ENCODE measurements at regions not wholly inside any gene's neighbourhood (a gene's known extent, or its start where the extent isn't known, plus 50 kb on each side); places are given as distances from the start of the nearest gene placed in this dataset.

DNA sequence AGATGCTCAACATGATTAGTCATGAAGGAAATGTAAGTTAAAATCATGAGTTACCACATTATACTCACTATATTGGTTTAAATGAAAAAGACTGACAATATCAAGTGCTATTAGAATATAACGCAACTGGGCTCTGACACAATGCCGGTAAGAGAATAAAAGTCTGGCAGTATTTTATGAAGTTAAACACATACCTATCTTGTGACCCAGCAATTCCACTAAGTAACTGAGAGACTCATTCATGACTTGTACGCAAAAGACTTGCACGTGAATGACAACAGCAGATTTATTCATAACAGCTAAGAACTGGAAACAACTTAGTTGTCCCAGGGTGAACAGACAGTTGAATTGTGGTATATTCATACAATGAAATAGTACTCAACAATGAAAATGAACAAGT is 342.1 kb downstream of the SLC4A3 start:
- Histone ChIP-seq H2BK15ac (ENCODE audit: low read depth, low read length) (no peak overlapping the region), H4K8ac (replicated peaks; ENCODE audit: insufficient read length, low read depth, low read length) (no peak overlapping the region), H4K5ac (ENCODE audit: insufficient read length, low read depth, low read length) (no peak overlapping the region), H2AK5ac (ENCODE audit: insufficient read length, low read length) (no peak overlapping the region), H3K56ac (ENCODE audit: insufficient read length, low read depth, low read length) (no peak overlapping the region), H2BK120ac (ENCODE audit: low read depth, low read length, poor library complexity, severe bottlenecking) (no peak overlapping the region), H3K79me1 (ENCODE audit: insufficient read depth, low read depth, low read length, poor library complexity, severe bottlenecking) (no peaks in the 10 kb centered on the region), H3K9ac (ENCODE audit: extremely low read depth, insufficient read length, low read length) (no peak overlapping the region), H3K4me2 (ENCODE audit: insufficient read depth, insufficient read length, low read length) (no peak overlapping the region), H3T11ph (ENCODE audit: low read length) (no peak overlapping the region), H3K14ac (ENCODE audit: insufficient read depth, low read length) (no peak overlapping the region), H4K20me1 (ENCODE audit: control insufficient read depth, insufficient read depth, insufficient read length) (no peaks in the 10 kb centered on the region), H3K27me3 (ENCODE audit: insufficient read depth, low read length) (peaks cover 5% of the 10 kb centered on the region; the same call in 1 of the 2 replicates), H4K91ac (ENCODE audit: insufficient read length, low read depth, low read length) (no peak overlapping the region), H3K23me2 (ENCODE audit: insufficient read length, low read depth, low read length, poor library complexity, severe bottlenecking) (no peaks in the 10 kb centered on the region), H2BK12ac (ENCODE audit: insufficient read length, low read depth, low read length) (no peak overlapping the region), H2BK20ac (ENCODE audit: low read depth, low read length, poor library complexity, severe bottlenecking) (no peak overlapping the region), H3K18ac (ENCODE audit: insufficient read length, low read depth, low read length) (no peak overlapping the region), H3K27ac (ENCODE audit: insufficient read length, low read depth, low read length) (no peak overlapping the region), H3K4me1 (ENCODE audit: insufficient read depth, low read length) (peaks cover 9% of the 10 kb centered on the region; the same call in 1 of the 2 replicates), H3K4ac (ENCODE audit: low read depth, low read length) (no peak overlapping the region), H3K79me2 (ENCODE audit: insufficient read depth, low read length) (no peaks in the 10 kb centered on the region), H2BK5ac (ENCODE audit: insufficient read length, low read length) (no peak overlapping the region), H2AFZ (ENCODE audit: low read length) (no peak overlapping the region), H3K23ac (ENCODE audit: insufficient read length, low read depth, low read length) (no peak overlapping the region), H3K9me3 (ENCODE audit: control insufficient read depth, low read depth, low read length) (no peaks in the 10 kb centered on the region)
- Mint-ChIP-seq H3K4me3 (no peak overlapping the region), H3K36me3 (ENCODE audit: insufficient read depth in 1 of 3, low read depth in 3 of 3) (peaks cover 0 to 5% (median 0%) of the 10 kb centered on the region in 3 experiments; a peak in 3 of 7 replicates), H3K27ac (no peak overlapping the region), H3K27me3 (ENCODE audit: low read depth) (peaks cover 38% of the 10 kb centered on the region), H3K9me3 (peaks cover 0 to under 1% of the 10 kb centered on the region in 2 experiments; a peak in 2 of 5 replicates), H3K4me1 (peaks cover 29 to 35% of the 10 kb centered on the region in 2 experiments)
- no CpG with 5 or more reads among the region's 4 CpGs for WGBS (ENCODE audit: extremely low coverage, insufficient read length, low lambda C conversion rate)
- DNase-seq: no peak
- no peak for TF ChIP-seq CTCF (conservative IDR thresholded peaks at IDR 0.05)
